ENCODE measurements at regions not wholly inside any gene's neighbourhood (a gene's known extent, or its start where the extent isn't known, plus 50 kb on each side); places are given as distances from the start of the nearest gene placed in this dataset.
A peak's percentile ranks its signal among the peaks of the same experiment; 100 is the strongest.
"Not testable (repeated sequence)": the region's sequence is repeated elsewhere in the genome, so short reads cannot be mapped to it uniquely, and the experiment has no call there.

GRCh38 chr2:234171666-234172065 is 121.2 kb downstream of the SPP2 start:
- Histone ChIP-seq H3K36me3 (ENCODE audit: insufficient read depth, low read length, poor library complexity, severe bottlenecking) (no peaks in the 10 kb centered on the region), H3K27ac (ENCODE audit: low read depth, low read length, poor library complexity, severe bottlenecking) (no peak overlapping the region), H3K4me3 (ENCODE audit: low read depth, low read length, poor library complexity, severe bottlenecking) (no peak overlapping the region), H3K27me3 (replicated peaks; ENCODE audit: insufficient read depth, low read depth, low read length, poor library complexity) (no peaks in the 10 kb centered on the region), H3K9me3 (ENCODE audit: low read depth, low read length, poor library complexity, severe bottlenecking) (no peaks in the 10 kb centered on the region), H3K4me1 (ENCODE audit: insufficient read depth, low read length, poor library complexity, severe bottlenecking) (no peaks in the 10 kb centered on the region)
- CTCF ChIA-PET, result interaction anchor here (0.6 kb wide), 1 partner anchor 376 kb away, joined by 7 read pairs; no protein-coding TSS in a partner anchor
- no TSS peak for BruUV-seq (replicated peaks)
- intact Hi-C loops (cut with micrococcal nuclease; ENCODE audit: unreplicated experiment), result no loop called here
- POLR2A ChIA-PET (ENCODE audit: low non-redundant PET), result no interaction called here
- no peak for DNase-seq (ENCODE audit: low spot score)
- TF ChIP-seq, protein P1, sequence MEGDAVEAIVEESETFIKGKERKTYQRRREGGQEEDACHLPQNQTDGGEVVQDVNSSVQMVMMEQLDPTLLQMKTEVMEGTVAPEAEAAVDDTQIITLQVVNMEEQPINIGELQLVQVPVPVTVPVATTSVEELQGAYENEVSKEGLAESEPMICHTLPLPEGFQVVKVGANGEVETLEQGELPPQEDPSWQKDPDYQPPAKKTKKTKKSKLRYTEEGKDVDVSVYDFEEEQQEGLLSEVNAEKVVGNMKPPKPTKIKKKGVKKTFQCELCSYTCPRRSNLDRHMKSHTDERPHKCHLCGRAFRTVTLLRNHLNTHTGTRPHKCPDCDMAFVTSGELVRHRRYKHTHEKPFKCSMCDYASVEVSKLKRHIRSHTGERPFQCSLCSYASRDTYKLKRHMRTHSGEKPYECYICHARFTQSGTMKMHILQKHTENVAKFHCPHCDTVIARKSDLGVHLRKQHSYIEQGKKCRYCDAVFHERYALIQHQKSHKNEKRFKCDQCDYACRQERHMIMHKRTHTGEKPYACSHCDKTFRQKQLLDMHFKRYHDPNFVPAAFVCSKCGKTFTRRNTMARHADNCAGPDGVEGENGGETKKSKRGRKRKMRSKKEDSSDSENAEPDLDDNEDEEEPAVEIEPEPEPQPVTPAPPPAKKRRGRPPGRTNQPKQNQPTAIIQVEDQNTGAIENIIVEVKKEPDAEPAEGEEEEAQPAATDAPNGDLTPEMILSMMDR (conservative IDR thresholded peaks at IDR 0.05; ENCODE audit: low read depth, low read length), result no peak
- TF ChIP-seq EZH2 (IDR thresholded peaks at IDR 0.05; ENCODE audit: borderline replicate concordance, low read depth, low read length, poor library complexity, severe bottlenecking), result no peak

GRCh38 chr2:234169674-234170073 is 119.2 kb downstream of the SPP2 start:
- Histone ChIP-seq H3K4me1 (ENCODE audit: insufficient read depth, low read length, poor library complexity, severe bottlenecking) (no peaks in the 10 kb centered on the region), H3K27ac (ENCODE audit: low read depth, low read length, poor library complexity, severe bottlenecking) (no peak overlapping the region), H3K27me3 (replicated peaks; ENCODE audit: insufficient read depth, low read depth, low read length, poor library complexity) (no peaks in the 10 kb centered on the region), H3K36me3 (ENCODE audit: insufficient read depth, low read length, poor library complexity, severe bottlenecking) (no peaks in the 10 kb centered on the region), H3K4me3 (ENCODE audit: low read depth, low read length, poor library complexity, severe bottlenecking) (no peak overlapping the region), H3K9me3 (ENCODE audit: low read depth, low read length, poor library complexity, severe bottlenecking) (no peaks in the 10 kb centered on the region)
- BruUV-seq (replicated peaks), result no TSS peak
- no peak for DNase-seq (ENCODE audit: low spot score)
- intact Hi-C loops (cut with micrococcal nuclease; ENCODE audit: unreplicated experiment), result no loop called here
- no peak for TF ChIP-seq EZH2 (IDR thresholded peaks at IDR 0.05; ENCODE audit: borderline replicate concordance, low read depth, low read length, poor library complexity, severe bottlenecking)
- TF ChIP-seq, protein P1 (conservative IDR thresholded peaks at IDR 0.05; ENCODE audit: low read depth, low read length), result no peak
- ChIA-PET CTCF (no interaction called here), POLR2A (ENCODE audit: low non-redundant PET) (no interaction called here)

GRCh38 chr2:234168605-234169570 is 118.4 kb downstream of the SPP2 start:
- intact Hi-C loops (cut with micrococcal nuclease; ENCODE audit: unreplicated experiment); CTCF ChIA-PET; H3K27ac ChIP-seq (ENCODE audit: low read depth, low read length, poor library complexity, severe bottlenecking); H3K27me3 ChIP-seq (replicated peaks; ENCODE audit: insufficient read depth, low read depth, low read length, poor library complexity); H3K9me3 ChIP-seq (ENCODE audit: low read depth, low read length, poor library complexity, severe bottlenecking); H3K4me1 ChIP-seq (ENCODE audit: insufficient read depth, low read length, poor library complexity, severe bottlenecking); BruUV-seq (replicated peaks); H3K4me3 ChIP-seq (ENCODE audit: low read depth, low read length, poor library complexity, severe bottlenecking); POLR2A ChIA-PET (ENCODE audit: low non-redundant PET); H3K36me3 ChIP-seq (ENCODE audit: insufficient read depth, low read length, poor library complexity, severe bottlenecking): not testable (repeated sequence)
- peak; percentile 57 for DNase-seq (ENCODE audit: low spot score)

- no peaks in the 10 kb centered on the region for H3K36me3 ChIP-seq (ENCODE audit: insufficient read depth, low read length, poor library complexity, severe bottlenecking)
- no peaks in the 10 kb centered on the region for H3K27me3 ChIP-seq (replicated peaks; ENCODE audit: insufficient read depth, low read depth, low read length, poor library complexity)
- ChIA-PET POLR2A (ENCODE audit: low non-redundant PET) (no interaction called here), CTCF (no interaction called here)
- no peak overlapping the region for H3K4me3 ChIP-seq (ENCODE audit: low read depth, low read length, poor library complexity, severe bottlenecking)
- DNase-seq (ENCODE audit: low spot score), result no peak
- no peaks in the 10 kb centered on the region for H3K4me1 ChIP-seq (ENCODE audit: insufficient read depth, low read length, poor library complexity, severe bottlenecking)
- intact Hi-C loops (cut with micrococcal nuclease; ENCODE audit: unreplicated experiment), result no loop called here
- no peak overlapping the region for H3K27ac ChIP-seq (ENCODE audit: low read depth, low read length, poor library complexity, severe bottlenecking)
- H3K9me3 ChIP-seq (ENCODE audit: low read depth, low read length, poor library complexity, severe bottlenecking), result no peaks in the 10 kb centered on the region
- BruUV-seq (replicated peaks), result no TSS peak
- TF ChIP-seq, protein P1 (conservative IDR thresholded peaks at IDR 0.05; ENCODE audit: low read depth, low read length), result no peak
- TF ChIP-seq EZH2 (IDR thresholded peaks at IDR 0.05; ENCODE audit: borderline replicate concordance, low read depth, low read length, poor library complexity, severe bottlenecking), result no peak
Observed at GRCh38 chr2:234166531-234166930, 116.0 kb downstream of the SPP2 start.
